HG03139 (cell line): ENCODE measurements at regions not wholly inside any gene's neighbourhood (a gene's known extent, or its start where the extent isn't known, plus 50 kb on each side); places are given as distances from the start of the nearest gene placed in this dataset.

Experiments
- ATAC-seq: cut with Tn5 transposase; IDR thresholded peaks from one replicate; pipeline ENCODE4 v1.9.1; 2021; ENCODE audit not compliant: unreplicated experiment

GRCh38 chr16:85520853-85521521 lies 92.1 kb upstream of the GSE1 start:
- no peak for ATAC-seq

- no peak for ATAC-seq
These were observed 91.4 kb upstream of the GSE1 start for GRCh38 chr16:85521552-85522307.

- no peak for ATAC-seq
These were observed 90.7 kb upstream of the GSE1 start for GRCh38 chr16:85522308-85522841.

- no peak for ATAC-seq
These were observed 90.1 kb upstream of the GSE1 start for GRCh38 chr16:85522842-85523601.

GRCh38 chr16:85523602-85524364 lies 89.3 kb upstream of the GSE1 start:
- ATAC-seq: no peak

- no peak for ATAC-seq
These were observed 88.8 kb upstream of the GSE1 start for GRCh38 chr16:85524365-85524629.

GRCh38 chr16:85524630-85525419 lies 88.3 kb upstream of the GSE1 start:
- no peak for ATAC-seq

GRCh38 chr16:85525420-85526184 lies 87.5 kb upstream of the GSE1 start:
- ATAC-seq: no peak

GRCh38 chr16:85526185-85526974 lies 86.7 kb upstream of the GSE1 start:
- ATAC-seq: no peak

GRCh38 chr16:85527042-85527766 lies 85.9 kb upstream of the GSE1 start:
- no peak for ATAC-seq

- ATAC-seq: no peak
These were observed 85.3 kb upstream of the GSE1 start for GRCh38 chr16:85527767-85528297.

- ATAC-seq: no peak
These were observed 84.4 kb upstream of the GSE1 start for GRCh38 chr16:85528528-85529387.

- no peak for ATAC-seq
These were observed 83.4 kb upstream of the GSE1 start for GRCh38 chr16:85529489-85530369.

- ATAC-seq: no peak
These were observed 82.8 kb upstream of the GSE1 start for GRCh38 chr16:85530370-85530739.

GRCh38 chr16:85531516-85531915 lies 81.6 kb upstream of the GSE1 start:
- ATAC-seq: no peak

- no peak for ATAC-seq
These were observed 81.0 kb upstream of the GSE1 start for GRCh38 chr16:85532147-85532546.
